Loucy (cell line): ENCODE measurements at regions not wholly inside any gene's neighbourhood (a gene's known extent, or its start where the extent isn't known, plus 50 kb on each side); places are given as distances from the start of the nearest gene placed in this dataset.

Experiments
- EZH2phosphoT487 ChIP-seq: fragments of 200-600 bp; IDR thresholded peaks from 2 replicates; pipeline ENCODE4 v1.6.1; 2018; ENCODE audit warnings: antibody characterized with exemption, mild to moderate bottlenecking, moderate library complexity, borderline replicate concordance
- TF ChIP-seq, protein P1 (sequence below): fragments of 200-600 bp; sonication (generic); conservative IDR thresholded peaks from 2 replicates; pipeline ENCODE4 v1.5.1; 2014; ENCODE audit warnings: mild to moderate bottlenecking, antibody characterized with exemption, low read length

DNA sequence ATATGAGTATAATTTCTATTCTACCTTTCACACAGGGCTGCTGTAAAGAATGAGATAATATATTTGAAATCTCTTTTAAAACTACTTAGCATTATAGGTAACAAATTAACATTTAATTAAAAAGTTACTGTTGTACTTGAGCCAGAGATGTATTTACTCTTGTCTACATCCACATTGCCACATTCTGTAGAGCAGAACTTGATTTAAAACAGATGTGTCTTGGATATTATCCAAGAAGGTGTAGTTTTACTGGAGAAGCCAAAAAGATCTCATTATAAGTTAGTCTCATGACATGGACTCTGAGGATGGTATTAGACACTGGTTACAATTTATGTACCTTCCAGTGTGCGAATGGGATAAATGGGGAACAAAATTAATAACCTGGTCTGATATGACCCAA, 293.1 kb upstream of the CCNH start:
- TF ChIP-seq, protein P1, sequence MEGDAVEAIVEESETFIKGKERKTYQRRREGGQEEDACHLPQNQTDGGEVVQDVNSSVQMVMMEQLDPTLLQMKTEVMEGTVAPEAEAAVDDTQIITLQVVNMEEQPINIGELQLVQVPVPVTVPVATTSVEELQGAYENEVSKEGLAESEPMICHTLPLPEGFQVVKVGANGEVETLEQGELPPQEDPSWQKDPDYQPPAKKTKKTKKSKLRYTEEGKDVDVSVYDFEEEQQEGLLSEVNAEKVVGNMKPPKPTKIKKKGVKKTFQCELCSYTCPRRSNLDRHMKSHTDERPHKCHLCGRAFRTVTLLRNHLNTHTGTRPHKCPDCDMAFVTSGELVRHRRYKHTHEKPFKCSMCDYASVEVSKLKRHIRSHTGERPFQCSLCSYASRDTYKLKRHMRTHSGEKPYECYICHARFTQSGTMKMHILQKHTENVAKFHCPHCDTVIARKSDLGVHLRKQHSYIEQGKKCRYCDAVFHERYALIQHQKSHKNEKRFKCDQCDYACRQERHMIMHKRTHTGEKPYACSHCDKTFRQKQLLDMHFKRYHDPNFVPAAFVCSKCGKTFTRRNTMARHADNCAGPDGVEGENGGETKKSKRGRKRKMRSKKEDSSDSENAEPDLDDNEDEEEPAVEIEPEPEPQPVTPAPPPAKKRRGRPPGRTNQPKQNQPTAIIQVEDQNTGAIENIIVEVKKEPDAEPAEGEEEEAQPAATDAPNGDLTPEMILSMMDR: no peak
- TF ChIP-seq EZH2phosphoT487: no peak
